ENCODE measurements at regions not wholly inside any gene's neighbourhood (a gene's known extent, or its start where the extent isn't known, plus 50 kb on each side); places are given as distances from the start of the nearest gene placed in this dataset.

DNA sequence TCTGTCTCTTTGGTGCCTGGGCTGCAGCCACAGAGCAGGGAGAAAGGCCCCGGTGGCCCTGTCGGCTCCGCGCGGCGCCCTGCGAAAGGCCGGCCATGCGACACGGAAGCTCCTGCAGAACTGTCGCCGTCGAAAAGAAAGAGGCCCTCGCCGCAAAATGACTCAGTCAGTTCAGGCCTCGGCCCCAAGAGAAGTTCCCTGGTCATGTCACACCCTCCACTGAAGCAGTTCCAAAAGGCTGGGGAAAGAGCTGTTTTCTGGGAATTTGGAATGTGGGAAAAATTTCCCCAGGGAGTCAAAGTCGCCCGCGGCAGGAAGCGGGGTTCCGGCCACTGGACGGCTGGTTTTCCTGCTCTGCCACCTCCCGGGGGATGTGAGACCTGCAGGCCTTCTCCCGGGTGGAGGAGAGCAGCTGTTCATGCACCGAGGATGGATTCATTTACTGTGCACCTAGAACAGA is 115.8 kb upstream of the ZNF678 start:
- H3K4me3 Mint-ChIP-seq, result no peak overlapping the region
- H3K27me3 Mint-ChIP-seq, result peaks cover 18% of the 10 kb centered on the region
- no peak for DNase-seq (ENCODE audit: low spot score in 2 of 2)
- no peak overlapping the region for H3K27ac Mint-ChIP-seq (ENCODE audit: low read depth)
- no peak for ATAC-seq (replicated peaks; ENCODE audit: extremely low read depth, poor library complexity, severe bottlenecking)
- no peaks in the 10 kb centered on the region for H3K9me3 Mint-ChIP-seq
- no peaks in the 10 kb centered on the region for H3K4me1 Mint-ChIP-seq
- no peaks in the 10 kb centered on the region for H3K36me3 Mint-ChIP-seq (ENCODE audit: insufficient read depth)

- Mint-ChIP-seq H3K27ac (ENCODE audit: low read depth) (no peak overlapping the region), H3K27me3 (peaks cover 23% of the 10 kb centered on the region), H3K36me3 (ENCODE audit: insufficient read depth) (no peaks in the 10 kb centered on the region), H3K9me3 (no peaks in the 10 kb centered on the region), H3K4me3 (no peak overlapping the region), H3K4me1 (no peaks in the 10 kb centered on the region)
- no peak for ATAC-seq (replicated peaks; ENCODE audit: extremely low read depth, poor library complexity, severe bottlenecking)
- no peak for DNase-seq (ENCODE audit: low spot score in 2 of 2)
Measured at GRCh38 chr1:227445746-227446145, 117.6 kb upstream of the ZNF678 start.

GRCh38 chr1:227445092-227445674 is 118.2 kb upstream of the ZNF678 start:
- no peaks in the 10 kb centered on the region for H3K36me3 Mint-ChIP-seq (ENCODE audit: insufficient read depth)
- H3K27me3 Mint-ChIP-seq, result peaks cover 28% of the 10 kb centered on the region
- H3K4me1 Mint-ChIP-seq, result no peaks in the 10 kb centered on the region
- ATAC-seq (replicated peaks; ENCODE audit: extremely low read depth, poor library complexity, severe bottlenecking) (no peak), DNase-seq (ENCODE audit: low spot score in 2 of 2) (no peak)
- H3K9me3 Mint-ChIP-seq, result no peaks in the 10 kb centered on the region
- H3K27ac Mint-ChIP-seq (ENCODE audit: low read depth), result no peak overlapping the region
- H3K4me3 Mint-ChIP-seq, result no peak overlapping the region

GRCh38 chr1:227440182-227440581 is 121.9 kb upstream of the CDC42BPA start:
- Mint-ChIP-seq H3K36me3 (ENCODE audit: insufficient read depth) (no peaks in the 10 kb centered on the region), H3K27me3 (peaks cover 57% of the 10 kb centered on the region), H3K9me3 (no peaks in the 10 kb centered on the region), H3K4me1 (no peaks in the 10 kb centered on the region), H3K4me3 (no peak overlapping the region), H3K27ac (ENCODE audit: low read depth) (no peak overlapping the region)
- ATAC-seq (replicated peaks; ENCODE audit: extremely low read depth, poor library complexity, severe bottlenecking) (no peak), DNase-seq (ENCODE audit: low spot score in 2 of 2) (no peak)

DNA sequence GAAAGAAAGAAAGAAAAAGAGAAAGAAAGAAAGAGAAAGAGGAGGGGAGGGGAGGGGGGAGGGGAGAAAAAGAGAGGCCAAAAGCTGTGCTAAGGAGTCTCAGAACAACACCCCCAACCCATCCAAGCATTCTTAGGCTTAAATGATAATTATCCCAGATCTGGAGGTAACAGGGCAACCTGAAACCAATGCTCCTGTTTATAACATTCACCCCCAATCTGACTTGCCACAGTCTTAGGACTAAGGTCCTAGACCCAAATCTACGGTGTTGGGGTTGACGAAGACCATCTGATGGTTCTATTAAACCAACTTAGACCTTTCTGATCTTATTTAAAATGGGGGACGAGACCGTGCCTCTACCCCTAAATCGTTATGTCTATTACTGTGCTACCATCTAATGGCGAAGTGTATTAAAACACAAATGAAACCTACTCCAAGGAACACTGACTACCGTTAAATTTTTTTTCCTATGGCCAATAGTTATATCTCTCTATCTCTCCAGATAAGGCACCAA is 119.3 kb upstream of the CDC42BPA start:
- Mint-ChIP-seq H3K27ac (ENCODE audit: low read depth) (no peak overlapping the region), H3K36me3 (ENCODE audit: insufficient read depth) (peaks cover 1% of the 10 kb centered on the region), H3K9me3 (no peaks in the 10 kb centered on the region), H3K27me3 (peaks cover 81% of the 10 kb centered on the region), H3K4me1 (no peaks in the 10 kb centered on the region), H3K4me3 (no peak overlapping the region)
- ATAC-seq (replicated peaks; ENCODE audit: extremely low read depth, poor library complexity, severe bottlenecking) (no peak), DNase-seq (ENCODE audit: low spot score in 2 of 2) (no peak)

DNA sequence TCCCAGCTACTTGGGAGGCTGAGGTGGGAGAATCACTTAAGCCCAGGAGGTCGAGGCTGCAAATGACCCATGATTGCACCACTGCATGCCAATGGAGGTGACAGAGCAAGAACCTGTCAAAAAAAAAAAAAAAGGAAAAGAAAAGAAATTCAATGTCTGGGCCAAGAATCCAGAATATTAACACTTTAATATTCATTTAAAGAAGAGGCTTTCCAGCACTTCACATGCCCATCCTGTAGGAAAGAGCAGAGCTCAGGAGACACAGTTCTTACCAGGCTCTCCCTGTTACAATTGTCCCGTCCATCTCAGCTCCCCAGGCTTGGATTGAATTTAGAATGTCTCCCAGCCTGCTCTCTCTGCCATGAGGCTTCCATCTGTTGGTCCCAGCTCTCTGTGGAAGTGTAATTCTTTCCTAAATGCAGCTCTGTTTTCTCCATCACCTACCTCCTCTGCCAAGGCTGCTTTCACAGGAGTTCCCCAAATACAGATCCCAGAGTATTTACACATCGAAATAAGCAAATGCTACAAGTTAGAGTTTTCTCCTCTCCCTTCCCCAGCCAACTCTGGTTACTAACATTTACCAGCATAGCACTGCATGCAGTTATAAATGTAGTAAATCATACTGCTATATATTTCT is 116.6 kb upstream of the CDC42BPA start:
- no peak for ATAC-seq (replicated peaks; ENCODE audit: extremely low read depth, poor library complexity, severe bottlenecking)
- Mint-ChIP-seq H3K4me1 (no peaks in the 10 kb centered on the region), H3K36me3 (ENCODE audit: insufficient read depth) (peaks cover 1% of the 10 kb centered on the region), H3K4me3 (no peak overlapping the region), H3K27me3 (peaks cover 70% of the 10 kb centered on the region), H3K27ac (ENCODE audit: low read depth) (no peak overlapping the region), H3K9me3 (no peaks in the 10 kb centered on the region)
- DNase-seq (ENCODE audit: low spot score in 2 of 2), result no peak

GRCh38 chr1:227433663-227434341 is 115.5 kb upstream of the CDC42BPA start:
- no peak for DNase-seq (ENCODE audit: low spot score in 2 of 2)
- Mint-ChIP-seq H3K4me1 (no peaks in the 10 kb centered on the region), H3K4me3 (no peak overlapping the region), H3K27ac (ENCODE audit: low read depth) (no peak overlapping the region), H3K9me3 (no peaks in the 10 kb centered on the region), H3K36me3 (ENCODE audit: insufficient read depth) (peaks cover 1% of the 10 kb centered on the region), H3K27me3 (peaks cover 71% of the 10 kb centered on the region)
- ATAC-seq (replicated peaks; ENCODE audit: extremely low read depth, poor library complexity, severe bottlenecking), result no peak

DNA sequence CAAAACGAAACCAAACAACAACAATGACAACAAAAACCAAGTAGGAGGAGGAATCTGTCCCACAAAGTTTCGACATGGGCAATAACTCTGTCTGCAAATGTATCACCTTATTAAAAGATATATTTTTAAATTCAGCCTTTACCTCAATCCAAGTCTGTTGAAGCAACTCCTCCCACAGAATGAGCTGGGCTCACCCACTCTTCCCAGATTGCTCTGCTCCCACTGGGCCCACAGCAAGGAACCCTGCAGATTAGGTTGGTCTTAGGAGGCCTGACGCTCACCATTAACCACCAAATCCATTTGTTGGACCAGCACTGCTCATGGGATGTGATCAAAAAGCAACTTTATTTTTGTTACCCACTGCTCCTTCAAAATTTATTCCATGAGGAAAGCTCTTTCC is 114.7 kb upstream of the CDC42BPA start:
- Mint-ChIP-seq H3K27ac (ENCODE audit: low read depth) (no peak overlapping the region), H3K36me3 (ENCODE audit: insufficient read depth) (peaks cover 1% of the 10 kb centered on the region), H3K27me3 (peaks cover 64% of the 10 kb centered on the region), H3K9me3 (no peaks in the 10 kb centered on the region), H3K4me1 (no peaks in the 10 kb centered on the region), H3K4me3 (no peak overlapping the region)
- ATAC-seq (replicated peaks; ENCODE audit: extremely low read depth, poor library complexity, severe bottlenecking), result no peak
- no peak for DNase-seq (ENCODE audit: low spot score in 2 of 2)

DNA sequence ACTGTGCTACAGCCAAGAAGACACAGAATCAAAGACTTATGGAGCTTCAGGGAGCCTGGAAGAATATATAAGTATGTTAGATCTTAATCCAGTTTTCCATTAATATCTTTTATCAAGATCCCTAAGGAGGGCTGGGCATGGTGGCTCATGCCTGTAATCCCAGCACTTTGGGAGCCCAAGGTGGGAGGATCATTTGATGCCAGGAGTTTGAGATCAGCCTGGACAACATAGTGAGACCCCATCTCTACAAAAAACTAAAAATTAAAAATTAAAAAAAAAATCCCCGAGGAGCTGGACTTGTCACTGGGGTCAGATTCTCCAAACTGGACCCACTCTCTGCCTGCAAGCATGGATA is 113.9 kb upstream of the CDC42BPA start:
- ATAC-seq (replicated peaks; ENCODE audit: extremely low read depth, poor library complexity, severe bottlenecking), result no peak
- no peaks in the 10 kb centered on the region for H3K9me3 Mint-ChIP-seq
- H3K36me3 Mint-ChIP-seq (ENCODE audit: insufficient read depth), result peaks cover 1% of the 10 kb centered on the region
- H3K4me3 Mint-ChIP-seq, result no peak overlapping the region
- no peak overlapping the region for H3K27ac Mint-ChIP-seq (ENCODE audit: low read depth)
- H3K4me1 Mint-ChIP-seq, result no peaks in the 10 kb centered on the region
- peaks cover 56% of the 10 kb centered on the region for H3K27me3 Mint-ChIP-seq
- DNase-seq (ENCODE audit: low spot score in 2 of 2), result no peak

DNA sequence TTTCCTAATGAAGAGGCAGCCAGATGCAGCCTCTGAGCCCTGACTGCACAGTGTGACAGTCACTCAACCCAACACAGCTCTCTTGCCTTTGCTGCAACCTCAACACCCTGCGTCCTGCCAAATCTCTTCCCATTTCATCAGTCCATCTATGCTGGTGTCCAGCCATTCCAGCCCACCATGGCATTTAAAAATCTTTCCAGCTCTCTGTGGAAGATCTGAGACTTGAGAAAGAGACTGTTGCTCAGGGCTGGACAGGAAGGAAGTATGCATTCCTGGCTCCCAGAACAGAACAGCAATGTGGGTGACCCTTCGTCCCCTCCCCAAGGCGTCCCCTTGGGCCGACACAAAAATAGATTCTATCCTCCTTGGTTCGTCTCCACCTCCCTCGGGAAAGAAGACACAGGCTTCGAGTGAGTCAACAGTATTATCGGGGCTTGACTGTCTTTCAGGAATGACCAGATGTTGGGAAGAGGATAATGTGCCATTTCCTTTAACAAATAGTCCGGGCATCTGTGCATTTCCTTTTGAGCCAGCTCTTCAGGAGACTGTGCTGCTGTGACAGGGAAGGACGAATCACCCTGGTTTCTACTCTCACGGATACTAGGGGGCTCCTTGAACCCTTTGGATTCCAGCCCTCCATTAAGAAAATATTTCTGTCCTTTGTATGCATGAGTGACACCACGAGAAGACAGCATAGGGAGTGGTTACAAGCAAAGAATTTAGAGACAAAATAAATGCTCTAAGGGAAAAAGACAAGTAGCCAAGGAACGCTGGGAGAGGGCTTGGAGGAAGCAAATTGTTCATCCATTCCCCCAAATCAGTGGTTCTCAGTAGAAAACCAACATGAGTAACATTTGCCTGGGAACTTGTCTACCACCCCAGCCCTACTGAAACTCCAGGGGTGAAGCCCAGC is 111.4 kb upstream of the CDC42BPA start:
- no peak for ATAC-seq (replicated peaks; ENCODE audit: extremely low read depth, poor library complexity, severe bottlenecking)

DNA sequence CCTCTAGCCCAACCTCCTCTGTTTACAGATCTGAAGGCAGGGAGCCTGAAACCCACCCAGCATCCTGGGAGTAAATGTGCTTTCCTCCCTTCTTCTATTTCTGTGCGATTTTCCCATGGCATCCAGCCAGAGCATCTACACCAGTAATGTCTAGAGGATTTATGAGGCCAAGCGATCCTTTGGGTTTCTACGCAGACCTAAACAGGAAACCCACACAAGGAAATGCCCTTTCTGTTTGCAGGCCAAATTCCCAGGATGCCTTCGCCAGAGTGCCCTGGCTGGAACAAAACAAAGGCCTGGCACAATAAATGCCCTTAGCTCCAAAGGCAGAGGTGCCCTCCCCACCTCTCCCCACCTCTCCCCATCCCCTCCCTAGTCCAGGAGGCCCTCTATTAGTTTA is 110.5 kb upstream of the CDC42BPA start:
- Mint-ChIP-seq H3K36me3 (ENCODE audit: insufficient read depth) (peaks cover 1% of the 10 kb centered on the region), H3K4me1 (no peaks in the 10 kb centered on the region), H3K27me3 (peaks cover 44% of the 10 kb centered on the region), H3K27ac (ENCODE audit: low read depth) (no peak overlapping the region), H3K4me3 (no peak overlapping the region), H3K9me3 (no peaks in the 10 kb centered on the region)
- DNase-seq (ENCODE audit: low spot score in 2 of 2) (no peak), ATAC-seq (replicated peaks; ENCODE audit: extremely low read depth, poor library complexity, severe bottlenecking) (no peak)

More for the DNA sequence above, 111.4 kb upstream of the CDC42BPA start:
- Mint-ChIP-seq H3K27me3 (peaks cover 44% of the 10 kb centered on the region), H3K9me3 (no peaks in the 10 kb centered on the region), H3K36me3 (ENCODE audit: insufficient read depth) (peaks cover 1% of the 10 kb centered on the region), H3K4me1 (no peaks in the 10 kb centered on the region), H3K4me3 (no peak overlapping the region), H3K27ac (ENCODE audit: low read depth) (no peak overlapping the region)
- no peak for DNase-seq (ENCODE audit: low spot score in 2 of 2)

- Mint-ChIP-seq H3K27me3 (peaks cover 42% of the 10 kb centered on the region), H3K4me3 (no peak overlapping the region), H3K9me3 (no peaks in the 10 kb centered on the region), H3K4me1 (no peaks in the 10 kb centered on the region), H3K36me3 (ENCODE audit: insufficient read depth) (no peaks in the 10 kb centered on the region), H3K27ac (ENCODE audit: low read depth) (no peak overlapping the region)
- no peak for ATAC-seq (replicated peaks; ENCODE audit: extremely low read depth, poor library complexity, severe bottlenecking)
- no peak for DNase-seq (ENCODE audit: low spot score in 2 of 2)
Measured at GRCh38 chr1:227427411-227427810, 109.1 kb upstream of the CDC42BPA start.

Measured in central memory CD8-positive, alpha-beta T cell (primary cell).